ENCODE measurements at regions not wholly inside any gene's neighbourhood (a gene's known extent, or its start where the extent isn't known, plus 50 kb on each side); places are given as distances from the start of the nearest gene placed in this dataset.
A peak's percentile ranks its signal among the peaks of the same experiment; 100 is the strongest.

DNA sequence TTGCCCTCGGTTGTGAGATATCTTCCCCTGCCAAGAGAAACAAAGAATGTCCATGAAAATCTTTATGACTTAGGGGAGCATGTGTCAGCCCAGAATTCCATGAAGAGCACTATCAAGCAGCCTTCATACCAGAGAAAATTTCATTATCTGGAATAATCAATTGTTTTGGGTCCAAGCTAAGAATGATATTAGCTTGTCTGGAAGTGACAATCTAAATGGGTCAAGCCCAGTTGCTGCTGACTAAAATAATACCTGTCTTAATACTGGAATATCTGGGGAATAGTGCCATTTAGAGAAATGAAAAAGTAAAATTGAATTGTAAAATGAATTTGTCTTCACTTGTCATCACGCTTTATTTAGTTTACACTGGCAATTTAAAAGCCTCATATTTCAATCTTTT lies 407.4 kb downstream of the PLA2G4A start:
- no peaks in the 10 kb centered on the region for H3K79me2 ChIP-seq (ENCODE audit: control insufficient read depth, insufficient read depth, low read length)
- WGBS (ENCODE audit: extremely low coverage, insufficient coverage, low lambda C conversion rate), result no CpG with 5 or more reads among the region's 2 CpGs

DNA sequence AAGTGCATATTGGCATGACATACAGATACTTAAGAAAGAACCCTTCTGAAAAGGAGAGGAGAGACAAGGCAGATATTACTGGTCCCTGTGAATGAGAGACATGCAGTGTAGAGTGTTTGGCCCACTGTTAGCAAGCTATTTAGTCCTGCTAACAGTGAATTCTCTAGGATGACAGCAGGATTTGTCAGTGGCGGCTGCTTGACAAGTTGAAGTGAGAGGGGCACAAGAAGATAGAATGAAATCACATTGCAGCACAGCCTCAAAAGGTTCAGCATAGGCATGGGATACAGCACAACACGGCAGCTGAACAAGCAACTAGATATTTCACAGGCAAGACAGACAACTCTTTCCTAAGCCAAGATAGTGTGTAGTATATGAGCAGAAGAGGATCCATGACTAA lies 407.9 kb downstream of the PLA2G4A start:
- no peaks in the 10 kb centered on the region for H3K27me3 ChIP-seq (ENCODE audit: insufficient read depth, low read length, poor library complexity)
- no peaks in the 10 kb centered on the region for H3K4me1 ChIP-seq (ENCODE audit: control insufficient read depth, low read depth, low read length)
- H2BK120ac ChIP-seq (ENCODE audit: low read depth, low read length), result no peak overlapping the region
- H2BK5ac ChIP-seq (ENCODE audit: low read length), result no peak overlapping the region
- H4K5ac ChIP-seq (ENCODE audit: low read length), result no peak overlapping the region
- H3K9ac ChIP-seq (ENCODE audit: low read length), result no peak overlapping the region
- no peak overlapping the region for H3K4me3 ChIP-seq (ENCODE audit: low read length)
- H3K4me2 ChIP-seq (ENCODE audit: low read length), result no peak overlapping the region
- H3K23ac ChIP-seq (ENCODE audit: low read length), result no peak overlapping the region
- no peak overlapping the region for H4K8ac ChIP-seq (ENCODE audit: low read depth, low read length)
- no peaks in the 10 kb centered on the region for H3K36me3 ChIP-seq (ENCODE audit: control insufficient read depth, insufficient read depth, low read length)
- H3K56ac ChIP-seq (ENCODE audit: low read length), result no peak overlapping the region
- no peak overlapping the region for H3K4ac ChIP-seq (ENCODE audit: low read depth, low read length)
- no peak overlapping the region for H2BK15ac ChIP-seq (replicated peaks; ENCODE audit: low read depth)
- no peaks in the 10 kb centered on the region for H3K79me1 ChIP-seq (ENCODE audit: low read length)
- H3K79me2 ChIP-seq (ENCODE audit: control insufficient read depth, insufficient read depth, low read length), result no peaks in the 10 kb centered on the region
- H2AK5ac ChIP-seq (ENCODE audit: low read length), result no peak overlapping the region
- no peak overlapping the region for H3K27ac ChIP-seq (ENCODE audit: low read depth, low read length)
- no CpG with 5 or more reads among the region's 2 CpGs for WGBS (ENCODE audit: extremely low coverage, insufficient coverage, low lambda C conversion rate)
- no peak overlapping the region for H3K18ac ChIP-seq (ENCODE audit: low read length)
- DNase-seq, result no peak

More for the DNA sequence above, 407.4 kb downstream of the PLA2G4A start:
- Histone ChIP-seq H2AK5ac (ENCODE audit: low read length) (no peak overlapping the region), H3K27ac (ENCODE audit: low read depth, low read length) (no peak overlapping the region), H4K5ac (ENCODE audit: low read length) (no peak overlapping the region), H3K4me2 (ENCODE audit: low read length) (no peak overlapping the region), H2BK5ac (ENCODE audit: low read length) (no peak overlapping the region), H3K9ac (ENCODE audit: low read length) (no peak overlapping the region), H3K4me3 (ENCODE audit: low read length) (no peak overlapping the region), H3K36me3 (ENCODE audit: control insufficient read depth, insufficient read depth, low read length) (no peaks in the 10 kb centered on the region), H3K79me1 (ENCODE audit: low read length) (no peaks in the 10 kb centered on the region), H4K8ac (ENCODE audit: low read depth, low read length) (no peak overlapping the region), H3K4me1 (ENCODE audit: control insufficient read depth, low read depth, low read length) (no peaks in the 10 kb centered on the region), H2BK15ac (replicated peaks; ENCODE audit: low read depth) (no peak overlapping the region), H3K56ac (ENCODE audit: low read length) (no peak overlapping the region), H3K4ac (ENCODE audit: low read depth, low read length) (no peak overlapping the region), H2BK120ac (ENCODE audit: low read depth, low read length) (no peak overlapping the region), H3K23ac (ENCODE audit: low read length) (no peak overlapping the region), H3K27me3 (ENCODE audit: insufficient read depth, low read length, poor library complexity) (no peaks in the 10 kb centered on the region), H3K18ac (ENCODE audit: low read length) (no peak overlapping the region)
- no peak for DNase-seq

DNA sequence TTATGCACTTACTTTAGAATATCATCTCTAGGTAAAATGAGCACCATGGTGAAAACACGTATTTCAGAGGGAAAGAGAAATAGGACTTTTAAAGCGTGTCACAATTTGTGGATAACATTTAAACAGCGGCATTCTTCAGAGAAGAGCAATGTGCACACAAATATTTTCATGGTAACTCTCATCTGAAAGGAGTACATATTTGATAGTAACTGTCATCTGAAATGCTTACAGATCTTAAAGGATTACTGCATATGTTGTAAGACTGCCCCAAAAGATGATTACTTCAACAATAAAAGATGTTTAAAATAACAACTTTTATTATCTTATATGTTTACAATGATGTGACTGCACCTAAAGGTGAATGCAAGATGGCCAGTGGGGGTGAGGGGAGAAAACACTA lies 408.8 kb downstream of the PLA2G4A start:
- Histone ChIP-seq H3K18ac (ENCODE audit: low read length) (no peak overlapping the region), H3K36me3 (ENCODE audit: control insufficient read depth, insufficient read depth, low read length) (no peaks in the 10 kb centered on the region), H3K56ac (ENCODE audit: low read length) (no peak overlapping the region), H3K27ac (ENCODE audit: low read depth, low read length) (no peak overlapping the region), H3K23ac (ENCODE audit: low read length) (no peak overlapping the region), H2BK15ac (replicated peaks; ENCODE audit: low read depth) (no peak overlapping the region), H3K4me1 (ENCODE audit: control insufficient read depth, low read depth, low read length) (no peaks in the 10 kb centered on the region), H3K4me2 (ENCODE audit: low read length) (no peak overlapping the region), H3K9ac (ENCODE audit: low read length) (no peak overlapping the region), H3K4me3 (ENCODE audit: low read length) (no peak overlapping the region), H2BK5ac (ENCODE audit: low read length) (no peak overlapping the region), H3K79me2 (ENCODE audit: control insufficient read depth, insufficient read depth, low read length) (no peaks in the 10 kb centered on the region), H4K8ac (ENCODE audit: low read depth, low read length) (no peak overlapping the region), H2AK5ac (ENCODE audit: low read length) (no peak overlapping the region), H3K79me1 (ENCODE audit: low read length) (no peaks in the 10 kb centered on the region), H2BK120ac (ENCODE audit: low read depth, low read length) (no peak overlapping the region), H4K5ac (ENCODE audit: low read length) (no peak overlapping the region), H3K27me3 (ENCODE audit: insufficient read depth, low read length, poor library complexity) (no peaks in the 10 kb centered on the region), H3K4ac (ENCODE audit: low read depth, low read length) (no peak overlapping the region)
- no CpG with 5 or more reads among the region's 3 CpGs for WGBS (ENCODE audit: extremely low coverage, insufficient coverage, low lambda C conversion rate)
- no peak for DNase-seq

DNA sequence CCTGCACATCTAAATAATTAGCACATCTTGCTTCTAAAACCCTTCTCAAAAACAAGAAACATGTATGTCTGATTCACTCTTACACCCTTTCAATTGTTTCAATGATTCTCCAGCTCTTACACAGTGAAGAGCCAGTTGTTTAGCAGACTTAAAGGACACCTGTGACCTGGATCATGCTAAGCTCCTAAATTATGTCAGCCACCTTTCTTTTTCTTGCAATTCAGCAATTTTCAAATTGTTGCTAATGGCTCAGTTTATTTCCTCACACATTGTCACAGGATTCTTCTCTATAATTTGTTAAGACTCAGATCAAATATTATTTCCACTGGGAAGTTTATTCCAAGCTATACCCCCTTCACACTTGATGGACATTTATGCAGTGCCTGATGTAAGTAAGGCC lies 413.2 kb downstream of the PLA2G4A start:
- Histone ChIP-seq H2BK15ac (replicated peaks; ENCODE audit: low read depth) (no peak overlapping the region), H3K27ac (ENCODE audit: low read depth, low read length) (no peak overlapping the region), H3K4me2 (ENCODE audit: low read length) (no peak overlapping the region), H3K27me3 (ENCODE audit: insufficient read depth, low read length, poor library complexity) (no peaks in the 10 kb centered on the region), H3K79me1 (ENCODE audit: low read length) (no peaks in the 10 kb centered on the region), H3K9ac (ENCODE audit: low read length) (no peak overlapping the region), H4K8ac (ENCODE audit: low read depth, low read length) (no peak overlapping the region), H3K4me3 (ENCODE audit: low read length) (no peak overlapping the region), H3K56ac (ENCODE audit: low read length) (no peak overlapping the region), H2AK5ac (ENCODE audit: low read length) (no peak overlapping the region), H4K5ac (ENCODE audit: low read length) (no peak overlapping the region), H3K79me2 (ENCODE audit: control insufficient read depth, insufficient read depth, low read length) (no peaks in the 10 kb centered on the region), H3K36me3 (ENCODE audit: control insufficient read depth, insufficient read depth, low read length) (no peaks in the 10 kb centered on the region), H3K23ac (ENCODE audit: low read length) (no peak overlapping the region), H2BK5ac (ENCODE audit: low read length) (no peak overlapping the region), H3K18ac (ENCODE audit: low read length) (no peak overlapping the region), H3K4me1 (ENCODE audit: control insufficient read depth, low read depth, low read length) (no peaks in the 10 kb centered on the region), H3K4ac (ENCODE audit: low read depth, low read length) (no peak overlapping the region), H2BK120ac (ENCODE audit: low read depth, low read length) (no peak overlapping the region)
- no peak for DNase-seq

DNA sequence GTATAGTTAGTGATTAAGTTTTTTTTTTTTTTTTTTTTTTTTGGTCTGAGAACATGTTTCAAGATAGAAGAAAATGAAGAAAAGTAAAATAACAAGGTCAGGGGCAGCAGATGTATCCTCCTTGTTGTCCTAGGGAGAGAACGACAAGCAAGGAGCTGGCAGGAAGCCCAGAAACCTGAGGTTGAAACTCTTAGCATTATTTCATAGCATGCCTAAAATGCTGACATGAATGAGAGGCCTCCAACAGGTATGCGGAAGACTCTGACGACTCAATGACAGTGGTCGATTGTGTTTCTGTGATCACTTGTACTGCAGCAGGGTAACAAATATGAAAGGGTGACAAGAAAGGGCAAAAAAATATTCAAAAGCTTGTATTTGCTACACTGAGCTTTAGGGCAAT lies 415.9 kb downstream of the PLA2G4A start:
- Histone ChIP-seq H3K4me2 (ENCODE audit: low read length) (no peak overlapping the region), H3K9ac (ENCODE audit: low read length) (no peak overlapping the region), H2AK5ac (ENCODE audit: low read length) (no peak overlapping the region), H3K79me2 (ENCODE audit: control insufficient read depth, insufficient read depth, low read length) (no peaks in the 10 kb centered on the region), H3K27ac (ENCODE audit: low read depth, low read length) (no peak overlapping the region), H3K79me1 (ENCODE audit: low read length) (no peaks in the 10 kb centered on the region), H3K18ac (ENCODE audit: low read length) (no peak overlapping the region), H3K56ac (ENCODE audit: low read length) (no peak overlapping the region), H2BK15ac (replicated peaks; ENCODE audit: low read depth) (no peak overlapping the region), H3K4me1 (ENCODE audit: control insufficient read depth, low read depth, low read length) (no peaks in the 10 kb centered on the region), H4K8ac (ENCODE audit: low read depth, low read length) (no peak overlapping the region), H4K5ac (ENCODE audit: low read length) (no peak overlapping the region), H2BK5ac (ENCODE audit: low read length) (no peak overlapping the region), H3K23ac (ENCODE audit: low read length) (no peak overlapping the region), H3K27me3 (ENCODE audit: insufficient read depth, low read length, poor library complexity) (no peaks in the 10 kb centered on the region), H3K4me3 (ENCODE audit: low read length) (no peak overlapping the region), H3K4ac (ENCODE audit: low read depth, low read length) (no peak overlapping the region), H3K36me3 (ENCODE audit: control insufficient read depth, insufficient read depth, low read length) (no peaks in the 10 kb centered on the region), H2BK120ac (ENCODE audit: low read depth, low read length) (no peak overlapping the region)
- WGBS (ENCODE audit: extremely low coverage, insufficient coverage, low lambda C conversion rate), result no CpG with 5 or more reads among the region's 4 CpGs
- peak; percentile 7 for DNase-seq

DNA sequence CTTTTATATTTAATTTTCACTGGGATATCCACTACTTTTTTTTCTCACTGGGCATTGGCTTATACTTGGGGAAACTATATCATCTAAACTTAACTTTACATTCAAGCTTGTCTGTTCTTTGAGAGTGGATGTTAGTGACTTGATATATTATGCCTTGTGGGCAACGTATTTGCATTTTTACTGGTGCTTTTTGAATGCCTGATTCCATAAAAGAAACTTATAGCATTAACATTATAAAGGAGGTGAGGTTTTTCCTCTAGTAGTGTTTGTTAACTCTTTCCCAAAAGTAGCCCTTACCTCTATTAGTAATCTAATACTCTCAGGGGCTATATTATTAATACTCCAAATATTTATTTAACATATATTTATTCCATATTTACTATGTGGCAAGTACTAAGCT lies 416.5 kb downstream of the PLA2G4A start:
- no peak overlapping the region for H3K9ac ChIP-seq (ENCODE audit: low read length)
- H3K27me3 ChIP-seq (ENCODE audit: insufficient read depth, low read length, poor library complexity), result no peaks in the 10 kb centered on the region
- no peaks in the 10 kb centered on the region for H3K79me1 ChIP-seq (ENCODE audit: low read length)
- WGBS (ENCODE audit: extremely low coverage, insufficient coverage, low lambda C conversion rate), result no CpG with 5 or more reads among the region's 1 CpG
- no peaks in the 10 kb centered on the region for H3K36me3 ChIP-seq (ENCODE audit: control insufficient read depth, insufficient read depth, low read length)
- no peak overlapping the region for H4K5ac ChIP-seq (ENCODE audit: low read length)
- H3K4me1 ChIP-seq (ENCODE audit: control insufficient read depth, low read depth, low read length), result no peaks in the 10 kb centered on the region
- H3K4ac ChIP-seq (ENCODE audit: low read depth, low read length), result no peak overlapping the region
- no peak overlapping the region for H2AK5ac ChIP-seq (ENCODE audit: low read length)
- no peak overlapping the region for H3K23ac ChIP-seq (ENCODE audit: low read length)
- H4K8ac ChIP-seq (ENCODE audit: low read depth, low read length), result no peak overlapping the region
- H2BK5ac ChIP-seq (ENCODE audit: low read length), result no peak overlapping the region
- no peak overlapping the region for H3K27ac ChIP-seq (ENCODE audit: low read depth, low read length)
- no peaks in the 10 kb centered on the region for H3K79me2 ChIP-seq (ENCODE audit: control insufficient read depth, insufficient read depth, low read length)
- no peak overlapping the region for H2BK15ac ChIP-seq (replicated peaks; ENCODE audit: low read depth)
- no peak for DNase-seq
- no peak overlapping the region for H3K4me3 ChIP-seq (ENCODE audit: low read length)
- H3K4me2 ChIP-seq (ENCODE audit: low read length), result no peak overlapping the region
- no peak overlapping the region for H3K56ac ChIP-seq (ENCODE audit: low read length)
- no peak overlapping the region for H3K18ac ChIP-seq (ENCODE audit: low read length)
- H2BK120ac ChIP-seq (ENCODE audit: low read depth, low read length), result no peak overlapping the region
